Adrenal gland (tissue), 9 donors: ENCODE measurements at regions not wholly inside any gene's neighbourhood (a gene's known extent, or its start where the extent isn't known, plus 50 kb on each side); places are given as distances from the start of the nearest gene placed in this dataset.

Source experiments
- DNase-seq, 7 donors: peaks; one replicate each; pipeline ENCODE4 v3.0.0-alpha.2; 2019 to 2020
- H3K27ac ChIP-seq, 5 donors: fragments of 200-600 bp; sonication (generic) in 4 of 5; 1 replicate in 3 of 5; 2 replicates in 2 of 5; pipeline versions ENCODE4 v1.5.1 to v1.8.0; 2016 to 2020; ENCODE audit warnings: mild to moderate bottlenecking in 1 of 5
- H3K27me3 ChIP-seq: fragments of 200-600 bp; 2 replicates; pipeline ENCODE4 v1.8.0; 2021
- H3K36me3 ChIP-seq, 2 donors: fragments of 200-600 bp; replicated peaks in 1 of 2; 1 replicate in 1 of 2; 2 replicates in 1 of 2; pipeline versions ENCODE4 v1.5.1 to v1.8.0; 2018 to 2022
- H3K4me1 ChIP-seq, 2 donors: fragments of 200-600 bp; replicated peaks in 1 of 2; 1 replicate in 1 of 2; 2 replicates in 1 of 2; pipeline versions ENCODE4 v1.5.1 to v1.8.0; 2018 to 2021
- H3K4me3 ChIP-seq, 4 donors: fragments of 200-600 bp; sonication (generic) in 3 of 4; one replicate each; pipeline ENCODE4 v1.5.1; 2016 to 2018
- H3K9me3 ChIP-seq, 3 donors: fragments of 200-600 bp; sonication (generic) in 1 of 3; replicated peaks in 1 of 3; 1 replicate in 2 of 3; 2 replicates in 1 of 3; pipeline versions ENCODE4 v1.5.1 to v1.8.0; 2016 to 2021
- CTCF ChIP-seq, 6 experiments: fragments of 450-650 bp in 4 of 6; fragments of 200-600 bp in 2 of 6; sonication (generic) in 1 of 6; IDR thresholded peaks; 1 replicate in 5 of 6; 2 replicates in 1 of 6; pipeline versions ENCODE4 v1.5.1 to v1.8.0; 2016 to 2021; ENCODE audit warnings: antibody characterized with exemption in 6 of 6, mild to moderate bottlenecking in 2 of 6, moderate library complexity in 1 of 6
- POLR2A ChIP-seq, 2 donors: fragments of 450-650 bp; IDR thresholded peaks; one replicate each; pipeline ENCODE4 v1.6.1; 2017; ENCODE audit warnings: antibody characterized with exemption in 2 of 2, mild to moderate bottlenecking in 2 of 2, moderate library complexity in 1 of 2
- WGBS, 4 donors: extraction: QIAGEN DNeasy Blood & Tissue Kit in 2 of 4; methylation state at CpG; one replicate each; pipeline versions ENCODE4 v1.1.5 to v1.1.7; 2013 to 2017; 5-methylcytosine and 5-hydroxymethylcytosine counted together
- intact Hi-C, 2 donors: fragments of 100-400 bp; cut with DNase I; formaldehyde crosslinking; loops; one replicate each; pipeline versions ENCODE4 v1.14.1 to v1.15.0; 2022 to 2023
- donor health status: healthy with polysubstance abuse.
- donor health status: Bipolar disorder and iron deficiency.
- donor health status: DM: yes; HTN: yes; CAD: no.
- donor health status: DM: no; HTN: no; CAD: no.
- donor health status: DM: no; HTN: no; CAD: no.

- Histone ChIP-seq H3K27me3 (no peaks in the 10 kb centered on the region), H3K4me1 (no peaks in the 10 kb centered on the region), H3K36me3 (no peaks in the 10 kb centered on the region), H3K9me3 (peaks cover 0 to 6% (median 0%) of the 10 kb centered on the region in 3 donors), H3K4me3 (no peak overlapping the region), H3K27ac (no peak overlapping the region)
- 80 to 86% (median 83%) methylated on average over 5 of the region's 5 CpGs for WGBS, 4 donors
- intact Hi-C loops = no loop called here
- TF ChIP-seq POLR2A (IDR thresholded peaks at IDR 0.05) (no peak), CTCF (IDR thresholded peaks at IDR 0.05) (no peak)
- no peak for DNase-seq
These were observed 529.7 kb upstream of the FANCL start for GRCh38 chr2:58770846-58771245.

DNA sequence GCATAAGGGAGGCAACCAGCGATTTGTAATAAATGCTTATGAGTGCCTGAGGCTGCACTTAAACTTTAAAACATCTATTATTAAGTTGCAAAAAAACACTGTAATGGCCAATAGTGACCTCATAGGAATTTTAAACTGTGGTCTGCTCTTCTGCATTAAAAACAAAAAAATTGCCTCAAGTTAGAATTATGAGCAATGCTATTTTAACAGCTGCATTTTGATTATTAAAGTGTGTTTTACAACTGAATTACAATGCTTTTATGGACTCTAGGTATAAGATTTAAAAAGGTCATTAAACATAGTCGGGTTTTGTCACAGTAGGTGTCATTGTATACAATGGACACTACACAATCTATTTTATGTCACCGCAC, 528.7 kb upstream of the FANCL start:
- TF ChIP-seq CTCF (IDR thresholded peaks at IDR 0.05) = no peak
- TF ChIP-seq POLR2A (IDR thresholded peaks at IDR 0.05) = no peak
- no peaks in the 10 kb centered on the region for H3K36me3 ChIP-seq
- no peaks in the 10 kb centered on the region for H3K4me1 ChIP-seq
- intact Hi-C loops = no loop called here
- WGBS, 4 donors = 65 to 72% (median 70%) methylated on average over 3 of the region's 3 CpGs
- no peak for DNase-seq
- H3K9me3 ChIP-seq = peaks cover 0 to 6% (median 0%) of the 10 kb centered on the region in 3 donors
- no peak overlapping the region for H3K4me3 ChIP-seq
- no peaks in the 10 kb centered on the region for H3K27me3 ChIP-seq
- H3K27ac ChIP-seq = no peak overlapping the region

DNA sequence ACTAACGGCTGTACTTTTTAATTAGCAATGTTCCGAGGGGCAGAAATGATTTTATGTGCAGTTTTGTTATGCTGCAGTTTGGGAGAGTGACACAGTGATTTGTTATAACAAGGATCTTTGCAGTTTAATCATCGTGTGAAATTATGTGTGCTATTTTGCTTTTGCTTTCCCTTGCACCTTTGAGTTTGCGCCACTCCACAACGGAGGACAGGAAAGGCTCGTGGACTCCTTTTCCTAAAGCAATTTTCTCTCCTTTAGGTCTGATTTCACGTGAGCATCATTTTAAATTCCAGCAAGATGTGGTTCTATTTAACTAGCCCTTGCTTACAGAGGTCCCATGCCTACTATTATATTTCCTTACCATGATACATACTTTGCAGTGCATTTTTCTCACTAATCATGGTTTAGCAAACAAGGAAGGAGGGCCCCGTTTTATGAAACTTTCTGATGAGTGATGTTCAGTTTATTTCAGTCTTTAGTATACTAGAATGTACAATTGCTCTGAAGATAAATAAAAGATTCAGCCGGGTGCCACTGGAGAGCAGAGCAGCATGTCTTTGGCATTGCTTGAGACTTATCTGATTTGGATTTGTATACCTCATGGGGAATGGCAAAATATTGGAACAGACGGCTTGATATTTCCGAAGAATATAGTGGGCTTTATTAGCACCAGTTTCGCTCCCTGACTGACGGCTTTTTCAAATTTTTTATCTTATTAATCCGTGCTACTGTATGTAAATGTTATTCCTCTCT, 528.2 kb upstream of the FANCL start:
- TF ChIP-seq POLR2A (IDR thresholded peaks at IDR 0.05) (no peak), CTCF (IDR thresholded peaks at IDR 0.05) (no peak)
- Histone ChIP-seq H3K27me3 (no peaks in the 10 kb centered on the region), H3K36me3 (no peaks in the 10 kb centered on the region), H3K9me3 (peaks cover 0 to 6% (median 0%) of the 10 kb centered on the region in 3 donors), H3K4me1 (no peaks in the 10 kb centered on the region), H3K27ac (no peak overlapping the region), H3K4me3 (no peak overlapping the region)
- intact Hi-C loops = no loop called here
- 59 to 66% (median 64%) methylated on average over 14 of the region's 14 CpGs for WGBS, 4 donors
- no peak for DNase-seq

DNA sequence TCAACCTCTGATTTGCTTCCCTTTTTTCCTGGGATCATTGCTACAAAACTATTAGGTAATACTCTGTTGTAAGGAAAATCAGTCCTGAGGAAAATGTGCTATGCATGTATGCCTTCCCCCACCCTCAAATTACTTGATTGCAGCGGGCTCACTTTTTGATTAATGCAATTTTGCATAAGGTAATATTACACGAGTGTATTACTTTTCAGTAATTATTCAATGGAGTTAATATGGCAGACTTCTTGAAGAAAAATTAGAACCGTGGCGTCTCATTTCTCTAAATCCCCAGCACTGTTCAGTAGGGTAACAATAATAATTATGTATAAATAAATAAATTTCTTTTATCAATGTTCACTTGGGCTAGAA, 527.6 kb upstream of the FANCL start:
- intact Hi-C loops = no loop called here
- H3K27ac ChIP-seq = no peak overlapping the region
- WGBS, 4 donors = 83 to 86% (median 84%) methylated on average over 4 of the region's 4 CpGs

More for the DNA sequence above, 527.6 kb upstream of the FANCL start:
- H3K9me3 ChIP-seq = peaks cover 0 to 3% (median 0%) of the 10 kb centered on the region in 3 donors
- no peaks in the 10 kb centered on the region for H3K27me3 ChIP-seq
- H3K4me3 ChIP-seq = no peak overlapping the region
- no peak for TF ChIP-seq CTCF (IDR thresholded peaks at IDR 0.05)
- H3K4me1 ChIP-seq = no peaks in the 10 kb centered on the region
- H3K36me3 ChIP-seq = no peaks in the 10 kb centered on the region
- no peak for DNase-seq
